ENCODE measurements at regions not wholly inside any gene's neighbourhood (a gene's known extent, or its start where the extent isn't known, plus 50 kb on each side); places are given as distances from the start of the nearest gene placed in this dataset.

- TF ChIP-seq CTCF (IDR thresholded peaks at IDR 0.05; ENCODE audit: insufficient read depth, low read length, poor library complexity, severe bottlenecking), result no peak
- H3K4me3 ChIP-seq (ENCODE audit: low read depth, low read length), result no peak overlapping the region
- DNase-seq (ENCODE audit: low read depth), result no peak
- H3K36me3 ChIP-seq (ENCODE audit: control insufficient read depth, insufficient read depth, low read length), result no peaks in the 10 kb centered on the region
- no peaks in the 10 kb centered on the region for H3K27me3 ChIP-seq (ENCODE audit: control insufficient read depth, insufficient read depth, low read length)
These were observed 125.0 kb downstream of the FAT3 start for GRCh38 chr11:92349486-92350156.

- DNase-seq (ENCODE audit: low read depth), result peak; percentile 88
- TF ChIP-seq CTCF (IDR thresholded peaks at IDR 0.05; ENCODE audit: insufficient read depth, low read length, poor library complexity, severe bottlenecking), result no peak
These were observed 132.7 kb downstream of the FAT3 start for GRCh38 chr11:92357344-92357743.

DNA sequence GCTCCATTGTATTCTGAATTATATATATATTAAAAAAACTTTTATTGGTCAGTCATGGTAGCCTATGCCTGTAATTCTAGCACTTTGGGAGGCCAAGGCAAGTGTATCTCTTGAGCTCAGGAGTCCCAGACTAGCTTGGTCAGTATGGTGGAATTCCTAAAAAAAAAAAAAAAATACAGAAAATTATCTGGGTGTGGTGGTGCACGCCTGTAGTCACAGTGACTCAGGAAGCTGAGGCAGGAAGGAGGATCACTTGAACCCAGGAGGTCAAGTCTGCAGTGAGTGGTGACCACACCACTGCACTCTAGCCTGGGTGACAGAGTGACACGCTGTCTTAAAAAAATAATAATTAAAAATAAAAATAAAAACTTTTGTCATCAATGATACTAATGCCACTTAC, 133.2 kb downstream of the FAT3 start:
- Histone ChIP-seq H3K36me3 (ENCODE audit: control insufficient read depth, insufficient read depth, low read length) (no peaks in the 10 kb centered on the region), H3K4me3 (ENCODE audit: low read depth, low read length) (no peak overlapping the region), H3K27me3 (ENCODE audit: control insufficient read depth, insufficient read depth, low read length) (no peaks in the 10 kb centered on the region)
- no peak for DNase-seq (ENCODE audit: low read depth)
- TF ChIP-seq CTCF (IDR thresholded peaks at IDR 0.05; ENCODE audit: insufficient read depth, low read length, poor library complexity, severe bottlenecking), result no peak

More at GRCh38 chr11:92357344-92357743, 132.7 kb downstream of the FAT3 start:
- Histone ChIP-seq H3K27me3 (ENCODE audit: control insufficient read depth, insufficient read depth, low read length) (no peaks in the 10 kb centered on the region), H3K36me3 (ENCODE audit: control insufficient read depth, insufficient read depth, low read length) (no peaks in the 10 kb centered on the region), H3K4me3 (ENCODE audit: low read depth, low read length) (no peak overlapping the region)

DNA sequence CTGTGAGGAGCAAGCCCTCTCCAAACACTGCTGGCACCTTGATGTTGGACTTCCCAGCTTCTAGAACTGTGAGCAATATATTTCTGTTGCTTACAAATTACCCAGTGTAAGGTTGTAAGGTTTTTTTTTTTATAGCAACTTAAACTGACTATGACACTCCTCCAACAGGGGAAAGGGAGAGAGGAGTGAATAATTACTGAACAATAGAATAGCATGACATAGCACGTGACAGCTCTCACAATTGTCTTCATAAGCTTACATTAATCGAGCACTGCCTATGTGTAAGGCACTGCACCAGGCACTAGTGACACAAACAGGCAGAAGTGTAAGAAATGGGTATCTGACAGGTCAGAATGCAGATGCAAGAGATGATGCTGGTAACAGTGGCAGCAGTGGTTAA, 136.9 kb downstream of the FAT3 start:
- no peaks in the 10 kb centered on the region for H3K36me3 ChIP-seq (ENCODE audit: control insufficient read depth, insufficient read depth, low read length)
- no peaks in the 10 kb centered on the region for H3K27me3 ChIP-seq (ENCODE audit: control insufficient read depth, insufficient read depth, low read length)
- DNase-seq (ENCODE audit: low read depth), result no peak
- no peak for TF ChIP-seq CTCF (IDR thresholded peaks at IDR 0.05; ENCODE audit: insufficient read depth, low read length, poor library complexity, severe bottlenecking)
- no peak overlapping the region for H3K4me3 ChIP-seq (ENCODE audit: low read depth, low read length)

DNA sequence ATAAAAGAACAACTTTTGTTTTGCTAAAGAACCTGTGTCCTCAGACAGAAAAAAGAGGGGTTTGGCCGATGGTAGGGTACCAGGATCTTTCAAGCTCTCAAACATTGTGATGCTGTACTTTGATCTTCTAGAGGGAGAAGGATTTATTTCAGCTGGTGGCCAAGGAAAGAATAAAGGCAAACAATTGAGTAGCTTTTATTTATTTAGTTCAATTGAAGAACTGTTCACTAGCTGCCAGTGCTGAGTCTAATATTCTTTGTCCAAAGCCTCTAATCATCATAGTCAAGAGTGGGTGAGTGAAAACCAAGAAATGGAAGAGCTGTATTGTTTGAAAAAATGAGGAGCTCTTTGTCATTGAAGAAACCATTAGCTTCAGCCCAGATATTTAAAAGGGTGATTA, 138.4 kb downstream of the FAT3 start:
- no peak for TF ChIP-seq CTCF (IDR thresholded peaks at IDR 0.05; ENCODE audit: insufficient read depth, low read length, poor library complexity, severe bottlenecking)
- no peak for DNase-seq (ENCODE audit: low read depth)
- Histone ChIP-seq H3K4me3 (ENCODE audit: low read depth, low read length) (no peak overlapping the region), H3K27me3 (ENCODE audit: control insufficient read depth, insufficient read depth, low read length) (no peaks in the 10 kb centered on the region), H3K36me3 (ENCODE audit: control insufficient read depth, insufficient read depth, low read length) (no peaks in the 10 kb centered on the region)

DNA sequence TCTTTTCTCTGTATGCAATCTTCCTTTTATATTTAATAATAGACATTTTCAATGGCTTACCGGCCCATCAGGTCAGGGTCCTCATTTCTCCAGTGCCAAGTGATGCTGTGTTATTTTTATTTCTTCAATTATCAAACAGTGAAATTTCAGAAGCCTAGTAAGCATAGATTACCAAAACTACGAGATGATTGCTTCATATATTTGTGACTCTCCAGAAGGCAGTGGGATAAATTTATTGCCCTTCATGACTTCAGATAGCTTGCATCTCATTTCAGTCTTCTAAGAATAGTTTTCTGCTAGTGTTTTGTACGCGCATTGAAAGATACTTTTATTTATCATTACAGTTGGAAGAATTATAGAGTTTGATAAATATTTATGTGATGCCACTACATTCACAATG, 139.6 kb downstream of the FAT3 start:
- H3K36me3 ChIP-seq (ENCODE audit: control insufficient read depth, insufficient read depth, low read length), result no peaks in the 10 kb centered on the region
- no peak overlapping the region for H3K4me3 ChIP-seq (ENCODE audit: low read depth, low read length)
- no peak for TF ChIP-seq CTCF (IDR thresholded peaks at IDR 0.05; ENCODE audit: insufficient read depth, low read length, poor library complexity, severe bottlenecking)
- DNase-seq (ENCODE audit: low read depth), result no peak
- no peaks in the 10 kb centered on the region for H3K27me3 ChIP-seq (ENCODE audit: control insufficient read depth, insufficient read depth, low read length)
